ENCODE measurements at regions not wholly inside any gene's neighbourhood (a gene's known extent, or its start where the extent isn't known, plus 50 kb on each side); places are given as distances from the start of the nearest gene placed in this dataset.

DNA sequence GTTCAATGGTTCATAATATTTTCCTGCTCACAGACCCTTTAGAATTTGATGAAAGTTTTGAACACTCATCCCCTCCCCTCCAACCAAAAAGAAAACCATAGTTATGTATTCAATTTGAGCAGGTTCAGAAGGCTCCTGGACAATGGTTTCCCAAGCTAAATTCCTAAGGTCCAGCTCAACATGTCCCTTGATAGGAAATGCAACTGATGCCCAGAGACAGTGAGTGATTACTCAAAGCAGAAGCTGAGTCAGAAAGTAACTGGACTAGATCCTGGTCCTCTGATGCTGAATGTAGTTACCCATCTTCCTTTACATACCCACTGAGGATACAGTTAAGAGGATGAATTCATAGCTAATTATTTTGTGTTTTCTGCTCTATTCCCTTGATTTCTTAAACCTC, 218.9 kb upstream of the NCKAP5 start:
- DNase-seq = no peak
- Histone ChIP-seq H3K36me3 (ENCODE audit: control insufficient read depth, insufficient read depth, low read length) (no peaks in the 10 kb centered on the region), H3K4me3 (ENCODE audit: low read length) (no peak overlapping the region), H3K27me3 (ENCODE audit: control insufficient read depth, insufficient read depth, low read length) (peaks cover 2% of the 10 kb centered on the region), H3K27ac (ENCODE audit: low read length) (no peak overlapping the region), H3K9me3 (replicated peaks; ENCODE audit: control insufficient read depth, low read depth, low read length) (no peaks in the 10 kb centered on the region), H3K4me1 (ENCODE audit: control insufficient read depth, insufficient read depth, low read length) (no peaks in the 10 kb centered on the region)

DNA sequence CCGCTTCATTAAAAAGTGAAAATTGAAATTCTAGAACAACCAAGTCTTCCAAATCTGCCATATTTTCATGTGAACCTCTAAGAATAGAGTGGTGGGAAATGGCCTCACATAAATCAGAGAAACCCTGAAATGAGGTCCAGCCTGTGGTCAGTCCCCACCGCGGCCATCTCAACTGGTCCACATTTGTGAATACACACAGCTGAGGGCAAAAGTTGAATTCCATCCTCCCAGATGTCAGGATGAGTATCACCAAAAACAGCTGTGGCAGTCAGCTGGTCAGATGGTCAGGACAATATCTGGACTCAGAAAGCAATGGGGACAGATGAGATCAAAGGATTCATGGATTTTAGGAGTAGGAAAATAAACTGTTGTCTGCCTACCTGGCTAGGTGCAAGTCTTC, 219.4 kb upstream of the NCKAP5 start:
- Histone ChIP-seq H3K36me3 (ENCODE audit: control insufficient read depth, insufficient read depth, low read length) (no peaks in the 10 kb centered on the region), H3K9me3 (replicated peaks; ENCODE audit: control insufficient read depth, low read depth, low read length) (no peaks in the 10 kb centered on the region), H3K27me3 (ENCODE audit: control insufficient read depth, insufficient read depth, low read length) (peaks cover 2% of the 10 kb centered on the region), H3K4me3 (ENCODE audit: low read length) (no peak overlapping the region), H3K27ac (ENCODE audit: low read length) (no peak overlapping the region), H3K4me1 (ENCODE audit: control insufficient read depth, insufficient read depth, low read length) (no peaks in the 10 kb centered on the region)
- no peak for DNase-seq
- 100% methylated on average over 2 of the region's 3 CpGs for WGBS (ENCODE audit: insufficient coverage)

DNA sequence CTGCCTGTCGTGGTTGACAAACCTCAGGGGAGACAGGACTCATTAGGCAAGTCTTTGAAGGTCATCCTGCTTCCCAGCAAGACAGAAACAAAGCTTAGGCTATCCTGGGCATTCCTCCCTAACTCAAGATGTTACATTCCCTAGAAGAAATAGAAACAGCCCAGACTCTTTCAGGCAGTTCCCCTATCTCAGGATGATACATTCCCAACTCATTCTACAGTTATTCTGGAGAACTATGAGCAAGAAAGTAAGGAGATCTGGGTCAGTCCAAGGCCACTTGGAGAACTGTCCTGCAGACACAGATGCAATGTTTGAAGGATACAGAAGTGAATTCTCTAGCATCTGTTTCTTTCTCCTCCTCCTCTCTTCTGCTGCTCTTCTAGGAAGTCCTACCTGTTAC, 220.1 kb upstream of the NCKAP5 start:
- peaks cover 2% of the 10 kb centered on the region for H3K27me3 ChIP-seq (ENCODE audit: control insufficient read depth, insufficient read depth, low read length)
- 0% methylated on average over 1 of the region's 1 CpG for WGBS (ENCODE audit: insufficient coverage)
- no peak for DNase-seq

DNA sequence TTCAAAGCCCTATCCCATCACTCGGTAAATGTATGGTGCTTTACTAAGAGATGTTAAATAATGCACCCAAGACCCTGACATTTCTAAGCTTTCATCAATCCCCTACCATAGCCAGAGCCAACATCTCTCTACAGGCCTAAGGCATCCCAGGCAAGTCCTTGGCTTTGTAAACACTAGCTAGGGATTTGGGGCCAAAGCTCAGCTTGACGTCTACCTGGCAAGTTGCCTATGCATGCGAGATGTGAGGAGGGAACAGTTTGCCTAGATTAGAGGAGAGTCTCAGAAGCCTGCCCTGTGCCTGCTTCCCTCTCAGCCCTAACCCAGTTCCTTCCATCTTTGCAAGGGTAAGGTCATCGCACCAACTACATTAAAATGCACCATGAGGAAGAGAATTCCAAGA, 221.5 kb upstream of the NCKAP5 start:
- no peak for DNase-seq
- Histone ChIP-seq H3K27me3 (ENCODE audit: control insufficient read depth, insufficient read depth, low read length) (peaks cover 2% of the 10 kb centered on the region), H3K36me3 (ENCODE audit: control insufficient read depth, insufficient read depth, low read length) (no peaks in the 10 kb centered on the region), H3K4me3 (ENCODE audit: low read length) (no peak overlapping the region), H3K9me3 (replicated peaks; ENCODE audit: control insufficient read depth, low read depth, low read length) (no peaks in the 10 kb centered on the region), H3K27ac (ENCODE audit: low read length) (no peak overlapping the region), H3K4me1 (ENCODE audit: control insufficient read depth, insufficient read depth, low read length) (no peaks in the 10 kb centered on the region)
- no CpG with 5 or more reads among the region's 4 CpGs for WGBS (ENCODE audit: insufficient coverage)

More for the DNA sequence above, 220.1 kb upstream of the NCKAP5 start:
- Histone ChIP-seq H3K9me3 (replicated peaks; ENCODE audit: control insufficient read depth, low read depth, low read length) (no peaks in the 10 kb centered on the region), H3K4me1 (ENCODE audit: control insufficient read depth, insufficient read depth, low read length) (no peaks in the 10 kb centered on the region), H3K36me3 (ENCODE audit: control insufficient read depth, insufficient read depth, low read length) (no peaks in the 10 kb centered on the region), H3K4me3 (ENCODE audit: low read length) (no peak overlapping the region), H3K27ac (ENCODE audit: low read length) (no peak overlapping the region)

DNA sequence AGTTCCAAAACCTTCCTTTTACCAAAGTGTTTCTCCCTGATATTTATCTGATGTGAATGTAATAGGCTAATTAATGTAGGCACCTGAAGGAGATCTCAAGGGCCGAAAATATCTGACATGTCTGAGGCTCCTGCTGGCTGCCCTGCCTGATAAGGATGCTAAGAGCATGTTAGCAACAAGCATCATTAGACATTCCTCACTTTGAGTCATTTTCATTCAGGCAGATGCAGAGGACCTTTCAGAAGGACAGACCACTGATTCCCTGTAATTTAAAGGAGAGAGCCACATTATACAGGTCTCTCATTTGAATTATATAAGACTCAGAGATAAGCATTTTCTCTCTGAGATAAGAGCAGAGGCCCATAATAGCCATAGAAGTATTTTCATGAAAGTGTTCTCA, 222.4 kb upstream of the NCKAP5 start:
- Histone ChIP-seq H3K36me3 (ENCODE audit: control insufficient read depth, insufficient read depth, low read length) (no peaks in the 10 kb centered on the region), H3K27me3 (ENCODE audit: control insufficient read depth, insufficient read depth, low read length) (peaks cover 2% of the 10 kb centered on the region), H3K4me1 (ENCODE audit: control insufficient read depth, insufficient read depth, low read length) (no peaks in the 10 kb centered on the region), H3K9me3 (replicated peaks; ENCODE audit: control insufficient read depth, low read depth, low read length) (peaks cover 2% of the 10 kb centered on the region), H3K4me3 (ENCODE audit: low read length) (no peak overlapping the region), H3K27ac (ENCODE audit: low read length) (no peak overlapping the region)
- DNase-seq = no peak
- no CpG with 5 or more reads among the region's 1 CpG for WGBS (ENCODE audit: insufficient coverage)

DNA sequence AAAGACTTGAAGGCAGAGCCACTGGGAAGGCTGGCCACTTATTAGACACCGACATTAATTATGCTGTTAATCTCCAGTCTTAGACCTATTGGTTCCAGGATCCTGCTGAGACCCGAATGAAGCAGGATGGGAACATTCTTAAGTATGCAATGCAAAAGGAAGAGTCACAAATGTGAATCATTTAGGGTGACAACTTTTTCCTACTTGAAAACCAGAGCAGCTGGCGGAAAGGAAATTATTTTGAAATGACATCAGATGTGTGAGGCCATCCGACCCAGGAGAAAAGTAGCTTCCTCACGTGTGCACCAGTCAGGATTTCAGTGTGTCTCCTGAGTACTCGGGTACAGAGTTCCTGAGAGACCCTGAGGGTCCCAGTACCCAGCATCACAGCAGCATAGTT, 222.9 kb upstream of the NCKAP5 start:
- DNase-seq = no peak
- H3K4me1 ChIP-seq (ENCODE audit: control insufficient read depth, insufficient read depth, low read length) = no peaks in the 10 kb centered on the region
- H3K27ac ChIP-seq (ENCODE audit: low read length) = no peak overlapping the region
- peaks cover 2% of the 10 kb centered on the region for H3K27me3 ChIP-seq (ENCODE audit: control insufficient read depth, insufficient read depth, low read length)
- peaks cover 2% of the 10 kb centered on the region for H3K9me3 ChIP-seq (replicated peaks; ENCODE audit: control insufficient read depth, low read depth, low read length)
- no peaks in the 10 kb centered on the region for H3K36me3 ChIP-seq (ENCODE audit: control insufficient read depth, insufficient read depth, low read length)
- no peak overlapping the region for H3K4me3 ChIP-seq (ENCODE audit: low read length)
- WGBS (ENCODE audit: insufficient coverage) = 52% methylated on average over 2 of the region's 6 CpGs

DNA sequence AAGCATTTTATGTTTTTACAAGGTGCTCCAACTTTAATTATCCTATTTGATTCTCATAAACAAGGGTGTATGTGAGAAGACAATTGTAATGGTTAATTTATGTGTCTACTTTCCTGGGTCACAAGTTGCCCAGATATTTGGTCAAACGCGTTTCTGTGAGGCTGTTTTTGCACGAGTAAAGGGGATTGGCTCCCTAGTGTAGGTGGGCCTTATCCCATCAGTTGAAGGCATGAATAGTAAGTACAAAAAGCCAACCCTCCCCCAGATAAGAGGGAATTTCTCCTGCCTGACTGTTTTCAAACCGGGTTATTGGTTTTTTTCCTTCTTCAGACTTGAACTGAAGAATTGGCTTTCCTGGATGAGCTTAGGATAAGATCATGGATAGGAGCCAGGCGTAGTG, 224.0 kb upstream of the NCKAP5 start:
- Histone ChIP-seq H3K27me3 (ENCODE audit: control insufficient read depth, insufficient read depth, low read length) (peaks cover 2% of the 10 kb centered on the region), H3K36me3 (ENCODE audit: control insufficient read depth, insufficient read depth, low read length) (no peaks in the 10 kb centered on the region), H3K27ac (ENCODE audit: low read length) (no peak overlapping the region), H3K4me1 (ENCODE audit: control insufficient read depth, insufficient read depth, low read length) (no peaks in the 10 kb centered on the region), H3K4me3 (ENCODE audit: low read length) (no peak overlapping the region), H3K9me3 (replicated peaks; ENCODE audit: control insufficient read depth, low read depth, low read length) (peaks cover 4% of the 10 kb centered on the region)
- DNase-seq = no peak
- WGBS (ENCODE audit: insufficient coverage) = 86% methylated on average over 1 of the region's 5 CpGs

DNA sequence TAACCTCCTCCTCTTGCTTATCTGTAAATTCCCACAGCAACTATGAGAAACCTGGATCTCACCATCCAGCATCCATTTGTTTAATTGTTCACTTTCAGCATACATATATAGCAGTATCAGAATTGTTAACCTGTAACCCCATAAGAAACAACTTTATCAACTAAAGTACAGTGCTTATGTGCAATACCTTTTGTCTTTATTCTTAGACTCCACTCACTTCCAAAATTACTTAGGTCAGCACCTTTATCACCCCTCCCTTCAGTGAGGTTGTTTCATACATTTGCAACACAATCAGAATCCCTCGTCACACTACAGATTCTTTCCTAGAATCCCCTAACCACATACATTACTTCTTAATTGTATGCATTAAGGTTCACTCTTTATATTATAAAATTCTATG, 225.9 kb upstream of the NCKAP5 start:
- no peak overlapping the region for H3K27ac ChIP-seq (ENCODE audit: low read length)
- WGBS (ENCODE audit: insufficient coverage) = no CpG with 5 or more reads among the region's 1 CpG
- no peaks in the 10 kb centered on the region for H3K4me1 ChIP-seq (ENCODE audit: control insufficient read depth, insufficient read depth, low read length)
- no peaks in the 10 kb centered on the region for H3K27me3 ChIP-seq (ENCODE audit: control insufficient read depth, insufficient read depth, low read length)
- H3K4me3 ChIP-seq (ENCODE audit: low read length) = no peak overlapping the region
- no peak for DNase-seq
- H3K36me3 ChIP-seq (ENCODE audit: control insufficient read depth, insufficient read depth, low read length) = no peaks in the 10 kb centered on the region
- H3K9me3 ChIP-seq (replicated peaks; ENCODE audit: control insufficient read depth, low read depth, low read length) = peaks cover 5% of the 10 kb centered on the region

DNA sequence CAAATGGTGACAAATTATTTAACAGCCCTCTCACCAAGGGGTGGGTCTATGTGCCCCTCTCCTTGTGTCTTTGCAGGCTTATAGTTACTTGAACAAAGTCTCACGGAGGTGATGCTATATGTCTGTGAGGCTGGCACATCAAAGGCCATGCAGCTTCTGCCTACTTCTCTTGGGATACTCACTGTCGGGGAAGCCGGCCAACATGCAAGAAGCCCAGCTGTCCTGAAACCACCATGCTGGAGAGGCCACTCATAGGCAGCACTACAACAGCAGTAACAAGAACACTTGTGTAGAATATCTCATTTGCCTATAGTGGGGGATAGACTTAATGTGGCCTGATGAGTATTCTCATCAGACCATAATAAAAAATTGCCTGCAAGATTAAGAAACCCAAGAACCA, 233.7 kb upstream of the NCKAP5 start:
- H3K9me3 ChIP-seq (replicated peaks; ENCODE audit: control insufficient read depth, low read depth, low read length) = peaks cover 3% of the 10 kb centered on the region
- H3K4me3 ChIP-seq (ENCODE audit: low read length) = no peak overlapping the region
- no peak overlapping the region for H3K27ac ChIP-seq (ENCODE audit: low read length)
- H3K36me3 ChIP-seq (ENCODE audit: control insufficient read depth, insufficient read depth, low read length) = no peaks in the 10 kb centered on the region
- no peaks in the 10 kb centered on the region for H3K4me1 ChIP-seq (ENCODE audit: control insufficient read depth, insufficient read depth, low read length)
- DNase-seq = no peak
- WGBS (ENCODE audit: insufficient coverage) = 100% methylated on average over 1 of the region's 3 CpGs
- no peaks in the 10 kb centered on the region for H3K27me3 ChIP-seq (ENCODE audit: control insufficient read depth, insufficient read depth, low read length)

DNA sequence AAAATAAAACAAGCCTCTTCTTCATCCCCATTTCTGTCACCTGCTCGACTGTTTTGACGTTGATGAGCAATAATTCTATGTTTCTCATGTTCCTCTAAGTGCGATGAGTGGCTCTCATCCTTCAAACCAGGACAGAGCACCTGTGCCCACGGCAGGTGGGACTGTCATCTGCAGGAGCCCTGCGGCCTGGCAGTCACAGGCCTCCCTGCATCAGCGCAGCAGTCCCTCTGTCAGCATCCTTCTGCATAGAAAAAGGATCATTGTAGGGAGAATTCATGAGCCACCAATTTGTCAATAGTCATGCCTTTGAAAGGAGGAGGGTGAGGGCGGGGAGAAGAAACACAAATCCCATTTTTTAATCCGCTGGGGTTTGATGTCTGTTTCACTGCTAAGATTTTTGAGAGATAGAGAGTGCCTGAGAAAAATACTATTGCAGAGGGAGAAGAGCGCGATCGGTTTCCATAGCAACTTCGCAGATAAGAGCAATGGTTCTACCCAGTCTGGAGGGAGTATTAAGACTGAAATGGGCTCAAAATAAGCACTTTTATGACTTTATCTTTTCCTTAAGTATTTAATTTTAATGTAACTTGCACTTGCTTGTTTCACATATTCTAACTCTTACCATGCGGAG, 234.3 kb upstream of the NCKAP5 start:
- no peak overlapping the region for H3K4me3 ChIP-seq (ENCODE audit: low read length)
- H3K9me3 ChIP-seq (replicated peaks; ENCODE audit: control insufficient read depth, low read depth, low read length) = no peaks in the 10 kb centered on the region
- H3K27ac ChIP-seq (ENCODE audit: low read length) = no peak overlapping the region
- DNase-seq = no peak
- H3K4me1 ChIP-seq (ENCODE audit: control insufficient read depth, insufficient read depth, low read length) = no peaks in the 10 kb centered on the region
- no peaks in the 10 kb centered on the region for H3K27me3 ChIP-seq (ENCODE audit: control insufficient read depth, insufficient read depth, low read length)
- WGBS (ENCODE audit: insufficient coverage) = 88% methylated on average over 7 of the region's 13 CpGs
- H3K36me3 ChIP-seq (ENCODE audit: control insufficient read depth, insufficient read depth, low read length) = no peaks in the 10 kb centered on the region

DNA sequence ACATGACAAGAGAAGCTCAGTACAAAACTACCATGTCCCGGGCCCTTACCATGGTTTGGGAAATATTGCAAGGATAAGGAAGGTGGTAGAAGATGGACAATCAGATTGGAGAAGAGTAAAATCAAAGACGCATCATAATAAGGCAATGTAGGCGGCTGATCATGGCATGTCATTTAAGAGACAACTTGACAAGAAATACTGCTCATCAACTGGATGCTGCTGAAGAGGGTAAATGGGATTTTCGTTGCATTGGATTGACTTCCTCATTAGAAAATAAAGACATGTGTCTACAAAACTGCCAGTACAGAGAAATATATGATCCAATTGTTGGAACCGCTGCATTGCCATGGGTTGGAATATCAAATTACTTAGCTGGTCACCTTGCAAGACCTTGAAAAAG, 238.3 kb upstream of the NCKAP5 start:
- Histone ChIP-seq H3K36me3 (ENCODE audit: control insufficient read depth, insufficient read depth, low read length) (no peaks in the 10 kb centered on the region), H3K4me3 (ENCODE audit: low read length) (no peak overlapping the region), H3K9me3 (replicated peaks; ENCODE audit: control insufficient read depth, low read depth, low read length) (no peaks in the 10 kb centered on the region), H3K4me1 (ENCODE audit: control insufficient read depth, insufficient read depth, low read length) (no peaks in the 10 kb centered on the region), H3K27ac (ENCODE audit: low read length) (no peak overlapping the region), H3K27me3 (ENCODE audit: control insufficient read depth, insufficient read depth, low read length) (no peaks in the 10 kb centered on the region)
- 100% methylated on average over 1 of the region's 5 CpGs for WGBS (ENCODE audit: insufficient coverage)
- DNase-seq = no peak

All from muscle of leg (tissue), 3 donors.